HG03469 (cell line): ENCODE measurements at regions not wholly inside any gene's neighbourhood (a gene's known extent, or its start where the extent isn't known, plus 50 kb on each side); places are given as distances from the start of the nearest gene placed in this dataset.

Experiments
- ATAC-seq: cut with Tn5 transposase; IDR thresholded peaks from one replicate; pipeline ENCODE4 v1.9.1; 2021; ENCODE audit warnings: mild to moderate bottlenecking, moderate library complexity, moderate number of reproducible peaks; ENCODE audit not compliant: unreplicated experiment

GRCh38 chr2:219765231-219765911, 137.9 kb downstream of the SLC4A3 start:
- no peak for ATAC-seq

GRCh38 chr2:219766658-219767057, 139.2 kb downstream of the SLC4A3 start:
- no peak for ATAC-seq

DNA sequence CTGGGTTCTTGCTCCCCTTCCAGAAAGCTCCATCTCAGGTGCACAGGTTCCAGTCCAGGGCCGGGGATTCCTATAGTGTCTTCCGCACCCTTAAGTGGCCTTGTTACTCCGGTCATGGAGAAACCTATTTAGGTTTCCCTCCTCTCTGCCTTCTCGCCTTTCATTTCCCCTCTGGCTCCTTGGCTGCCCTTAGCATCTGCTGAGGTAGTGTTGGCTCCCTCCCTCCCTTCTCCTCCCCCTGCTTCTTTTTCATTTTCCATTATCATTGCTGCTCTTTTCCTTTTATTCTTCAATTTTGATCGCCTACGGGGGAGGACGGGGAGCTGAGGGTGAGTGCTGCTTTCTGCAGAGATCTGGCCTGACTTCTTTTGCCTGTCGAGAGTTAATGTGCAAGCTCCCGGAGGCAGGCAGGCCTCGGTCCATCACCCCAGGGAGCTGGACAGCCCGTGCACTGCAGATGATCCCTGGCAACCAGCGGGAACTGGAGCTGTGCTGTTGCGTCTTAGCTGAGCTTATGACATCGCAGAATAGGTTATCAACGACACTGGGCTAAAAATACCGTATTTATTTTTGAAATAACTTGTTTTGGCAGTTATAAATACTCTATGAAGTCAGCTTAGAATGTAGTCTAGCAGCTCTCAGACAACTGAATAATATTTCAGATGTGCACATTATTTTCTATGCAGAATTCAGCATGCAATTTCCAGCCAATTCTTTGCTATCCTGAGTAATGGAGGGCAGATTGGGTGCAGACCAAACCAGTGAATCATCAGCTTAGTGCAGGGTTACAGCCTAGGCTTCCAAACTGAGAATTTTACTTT, 141.9 kb downstream of the SLC4A3 start:
- no peak for ATAC-seq

DNA sequence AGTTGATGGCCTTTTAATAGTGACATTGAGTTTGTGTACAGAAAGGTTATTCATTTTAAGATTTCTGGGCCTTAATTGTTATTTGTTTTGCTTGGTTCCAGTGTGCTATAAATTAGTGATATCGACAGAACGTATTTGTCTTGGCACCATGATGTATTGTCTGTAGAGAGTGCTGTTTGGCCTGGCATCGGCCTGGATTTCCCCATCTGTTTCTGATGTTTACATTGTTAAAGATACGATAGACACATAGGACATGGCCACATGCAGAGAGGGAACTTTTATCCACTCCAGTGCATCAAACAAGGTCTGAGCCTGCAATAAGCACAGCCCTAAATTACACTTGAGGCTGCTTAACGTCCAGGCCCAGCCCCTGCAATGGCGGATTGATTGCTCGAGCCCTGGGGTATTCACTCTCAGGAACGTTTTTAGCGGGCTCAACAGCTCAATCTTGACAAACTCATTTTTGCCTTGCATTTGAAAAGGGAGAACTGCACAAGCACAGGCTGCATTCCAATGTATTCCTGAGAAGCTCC, 144.7 kb downstream of the SLC4A3 start:
- no peak for ATAC-seq

DNA sequence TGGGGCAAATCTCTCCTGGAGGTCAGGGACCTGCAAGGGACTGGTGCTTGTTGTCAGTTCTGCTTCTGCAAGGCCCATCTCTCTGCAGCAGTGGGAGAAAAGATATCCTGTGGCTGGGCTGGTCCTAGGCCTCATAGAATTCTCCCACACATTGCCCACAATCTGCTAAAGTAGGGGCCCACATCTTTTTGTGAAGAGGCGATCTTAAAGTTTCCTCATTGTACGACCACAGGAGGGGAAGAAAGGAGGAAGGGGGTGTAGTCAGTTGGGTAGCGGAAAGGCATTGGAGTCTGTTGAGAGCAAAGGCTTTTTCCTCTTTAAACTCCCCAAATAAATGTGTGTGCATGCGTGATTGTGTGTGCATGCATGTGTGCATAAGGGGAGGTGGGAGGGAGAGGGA, 145.3 kb downstream of the SLC4A3 start:
- no peak for ATAC-seq

- no peak for ATAC-seq
Measured at GRCh38 chr2:219775506-219775905, 148.1 kb downstream of the SLC4A3 start.

- no peak for ATAC-seq
Measured at GRCh38 chr2:219777388-219777787, 150.0 kb downstream of the SLC4A3 start.

- ATAC-seq, result no peak
Measured at GRCh38 chr2:219778189-219778588, 150.8 kb downstream of the SLC4A3 start.

DNA sequence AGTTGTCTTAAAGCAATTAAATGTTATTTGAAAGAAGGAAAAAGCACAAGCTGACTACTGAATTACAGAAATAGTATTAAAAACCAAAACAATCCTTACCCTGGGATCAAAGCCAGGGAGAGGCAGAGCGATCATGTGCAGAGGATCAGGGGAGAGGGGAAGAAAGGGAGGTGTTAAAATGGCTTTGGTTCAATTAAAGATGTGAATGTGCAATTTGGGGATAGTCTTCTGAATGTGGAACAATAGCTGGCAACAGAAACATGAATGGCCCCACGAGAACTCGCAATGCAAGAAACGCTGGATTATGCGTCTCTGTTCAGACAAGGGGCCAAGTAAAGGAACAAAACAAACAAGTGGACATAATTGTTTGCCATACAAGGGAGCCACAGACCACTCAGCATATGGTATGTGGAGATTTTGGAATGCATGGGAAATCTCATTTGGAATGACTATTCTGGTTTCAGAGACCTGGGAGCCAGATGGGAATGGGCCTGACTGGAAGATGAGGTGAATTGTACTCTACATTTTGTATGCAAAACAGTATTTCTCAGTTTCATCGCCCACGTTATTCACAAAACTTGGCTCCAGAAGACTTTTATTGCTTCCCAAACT, 155.4 kb downstream of the SLC4A3 start:
- ATAC-seq, result no peak

DNA sequence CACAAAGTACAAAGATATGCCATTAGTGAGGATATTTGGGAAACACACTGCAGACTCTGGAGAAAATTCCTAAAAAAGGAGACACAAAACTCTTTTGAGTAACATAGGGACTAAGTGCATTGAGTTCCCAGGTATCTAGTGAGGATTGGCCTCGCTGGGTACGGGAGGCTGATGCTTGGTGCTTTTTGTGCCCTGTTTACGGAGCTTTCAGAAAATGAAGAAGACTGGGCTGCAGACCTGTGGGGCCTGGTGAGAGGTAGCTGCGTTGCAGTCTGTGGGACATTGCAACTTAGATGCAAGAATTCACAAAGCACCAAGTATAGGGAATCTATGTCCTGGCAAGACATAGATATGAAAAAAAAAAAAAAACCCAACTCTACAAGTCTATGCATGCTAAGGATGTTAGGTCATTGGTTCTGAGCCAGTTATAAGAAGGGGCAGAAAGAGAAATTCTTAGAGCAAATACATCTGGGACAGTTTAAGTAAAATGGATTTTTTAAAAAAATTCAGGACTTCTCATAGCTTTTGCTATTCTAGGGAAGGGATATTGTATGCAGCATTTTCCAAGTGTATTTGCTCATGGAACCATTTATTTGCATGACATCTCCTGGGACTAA, 156.0 kb downstream of the SLC4A3 start:
- no peak for ATAC-seq

DNA sequence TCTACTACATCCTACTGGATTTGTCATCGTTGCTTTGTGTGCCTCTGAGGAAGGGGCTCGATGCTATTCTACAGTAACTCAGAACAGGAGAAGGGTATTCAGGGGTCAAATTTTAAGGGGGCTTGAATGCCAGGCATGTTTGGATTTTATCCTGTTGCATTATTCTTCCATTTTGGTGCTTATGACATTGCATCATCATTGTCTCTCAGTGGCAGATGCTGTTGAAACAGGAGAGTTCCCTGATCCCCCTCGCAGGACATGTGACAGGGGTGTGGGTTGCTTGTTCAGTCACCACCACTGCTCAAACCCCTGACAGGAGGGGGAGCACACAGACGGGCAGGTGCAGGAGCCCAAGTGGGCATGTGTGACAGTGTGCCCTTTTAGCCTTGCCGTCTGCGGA, 156.7 kb downstream of the SLC4A3 start:
- no peak for ATAC-seq

GRCh38 chr2:219789476-219789875, 162.0 kb downstream of the SLC4A3 start:
- no peak for ATAC-seq

- no peak for ATAC-seq
Measured at GRCh38 chr2:219792446-219792845, 165.0 kb downstream of the SLC4A3 start.

DNA sequence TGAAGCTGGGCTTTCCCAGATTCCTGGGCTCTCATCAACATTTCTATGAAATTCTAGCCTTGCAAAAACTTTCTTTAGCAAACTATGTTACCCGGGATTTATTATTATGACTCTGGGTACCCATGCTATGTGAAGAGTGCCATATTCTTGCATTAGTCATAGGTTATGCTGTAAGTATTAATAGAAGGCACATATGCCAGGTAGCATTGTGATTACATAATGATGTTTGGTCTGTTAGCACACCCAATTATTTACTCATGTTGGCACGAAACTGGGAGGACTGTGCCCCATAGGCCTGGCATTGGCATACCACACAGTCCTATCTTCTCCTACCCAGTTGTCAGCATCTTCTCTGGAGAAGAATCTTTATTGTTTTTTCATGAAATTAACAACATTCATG, 171.0 kb downstream of the SLC4A3 start:
- ATAC-seq, result no peak

- ATAC-seq, result no peak
Measured at GRCh38 chr2:219803294-219803693, 175.9 kb downstream of the SLC4A3 start.

GRCh38 chr2:219810895-219811294, 183.5 kb downstream of the SLC4A3 start:
- no peak for ATAC-seq

- ATAC-seq, result no peak
Measured at GRCh38 chr2:219812672-219813071, 185.2 kb downstream of the SLC4A3 start.

DNA sequence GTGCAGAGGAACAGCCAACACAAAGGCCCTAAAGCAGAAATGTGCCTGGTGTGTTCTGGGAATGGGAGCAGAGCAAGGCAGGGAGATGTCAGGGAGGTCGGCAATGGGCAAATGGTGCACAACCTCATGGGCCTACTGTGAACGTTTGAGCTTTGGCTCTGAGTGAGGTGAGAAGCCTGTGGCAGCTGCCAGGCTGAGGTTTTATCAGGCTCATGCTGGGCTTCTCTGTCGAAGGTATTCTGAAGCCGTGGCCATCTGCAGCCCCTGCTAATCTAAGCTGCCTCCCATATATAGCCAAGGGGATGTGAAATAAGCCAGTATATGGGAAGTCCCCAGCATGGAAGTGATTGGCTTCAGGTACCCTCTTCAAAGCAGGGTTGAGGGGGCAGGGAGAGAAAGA, 193.3 kb downstream of the SLC4A3 start:
- no peak for ATAC-seq

DNA sequence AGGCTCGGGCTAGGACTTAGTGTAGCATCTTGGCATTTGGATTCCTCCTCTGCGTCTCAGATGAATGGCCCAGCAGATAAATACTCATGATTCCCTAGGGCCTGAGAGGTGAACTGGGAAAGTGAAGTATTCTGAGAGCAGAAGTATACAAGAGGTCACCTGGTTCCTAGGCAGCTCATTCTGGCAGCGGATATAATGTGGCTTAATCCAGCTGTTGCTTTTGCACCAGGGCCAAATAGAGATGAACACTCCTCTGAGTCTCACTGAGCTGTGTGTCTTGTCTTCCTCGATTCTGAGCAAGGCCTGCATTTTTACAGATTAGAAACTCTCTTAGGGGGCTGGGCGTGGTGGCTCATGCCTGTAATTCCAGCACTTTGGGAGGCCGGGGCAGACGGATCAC, 196.1 kb downstream of the SLC4A3 start:
- no peak for ATAC-seq

DNA sequence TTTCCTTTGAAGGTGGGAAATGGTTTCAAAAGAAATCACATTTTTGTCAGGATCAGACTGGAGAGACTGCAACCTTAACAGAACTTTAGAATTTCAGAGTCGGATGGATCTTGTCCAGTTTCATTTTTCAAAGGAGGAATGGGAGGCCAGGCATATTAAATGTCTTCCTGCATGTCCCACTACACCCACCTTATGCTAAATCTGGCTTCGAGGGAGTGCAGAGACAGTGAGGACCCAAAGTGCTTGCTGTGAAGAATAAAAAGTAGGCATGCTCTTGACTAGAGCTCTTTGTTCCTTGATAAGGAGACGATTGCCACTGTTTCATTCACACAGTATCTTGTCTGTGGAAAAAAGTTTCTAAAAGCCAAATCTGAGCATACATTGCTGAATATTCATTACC, 197.6 kb downstream of the SLC4A3 start:
- ATAC-seq, result no peak

GRCh38 chr2:219828127-219828526, 200.7 kb downstream of the SLC4A3 start:
- ATAC-seq, result no peak
